ENCODE measurements at regions not wholly inside any gene's neighbourhood (a gene's known extent, or its start where the extent isn't known, plus 50 kb on each side); places are given as distances from the start of the nearest gene placed in this dataset.

DNA sequence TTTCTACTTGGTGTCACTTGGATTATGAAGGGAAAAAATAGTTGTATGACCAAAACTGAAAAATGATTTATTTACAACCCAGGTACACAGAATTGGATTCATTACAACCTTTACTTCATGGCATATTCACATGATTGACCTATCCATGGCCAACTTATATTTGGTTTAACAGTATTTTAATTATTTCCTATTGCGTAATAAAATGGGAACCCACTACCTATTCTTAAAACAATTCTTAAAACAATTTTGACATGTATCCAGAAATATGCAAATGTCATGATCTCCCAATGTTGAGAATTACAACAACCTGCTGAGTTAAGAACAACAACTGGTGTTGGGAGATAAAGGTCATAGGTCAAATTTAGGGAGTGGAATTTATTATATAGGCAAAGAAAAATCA, 54.8 kb upstream of the DDX53 start:
- no peaks in the 10 kb centered on the region for H3K27me3 ChIP-seq (ENCODE audit: insufficient read depth, poor library complexity, severe bottlenecking)
- TF ChIP-seq, protein P1, sequence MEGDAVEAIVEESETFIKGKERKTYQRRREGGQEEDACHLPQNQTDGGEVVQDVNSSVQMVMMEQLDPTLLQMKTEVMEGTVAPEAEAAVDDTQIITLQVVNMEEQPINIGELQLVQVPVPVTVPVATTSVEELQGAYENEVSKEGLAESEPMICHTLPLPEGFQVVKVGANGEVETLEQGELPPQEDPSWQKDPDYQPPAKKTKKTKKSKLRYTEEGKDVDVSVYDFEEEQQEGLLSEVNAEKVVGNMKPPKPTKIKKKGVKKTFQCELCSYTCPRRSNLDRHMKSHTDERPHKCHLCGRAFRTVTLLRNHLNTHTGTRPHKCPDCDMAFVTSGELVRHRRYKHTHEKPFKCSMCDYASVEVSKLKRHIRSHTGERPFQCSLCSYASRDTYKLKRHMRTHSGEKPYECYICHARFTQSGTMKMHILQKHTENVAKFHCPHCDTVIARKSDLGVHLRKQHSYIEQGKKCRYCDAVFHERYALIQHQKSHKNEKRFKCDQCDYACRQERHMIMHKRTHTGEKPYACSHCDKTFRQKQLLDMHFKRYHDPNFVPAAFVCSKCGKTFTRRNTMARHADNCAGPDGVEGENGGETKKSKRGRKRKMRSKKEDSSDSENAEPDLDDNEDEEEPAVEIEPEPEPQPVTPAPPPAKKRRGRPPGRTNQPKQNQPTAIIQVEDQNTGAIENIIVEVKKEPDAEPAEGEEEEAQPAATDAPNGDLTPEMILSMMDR (IDR thresholded peaks at IDR 0.05; ENCODE audit: poor library complexity, severe bottlenecking): no peak

More for the DNA sequence above, 54.8 kb upstream of the DDX53 start:
- H3K9me3 ChIP-seq (ENCODE audit: severe bottlenecking): no peaks in the 10 kb centered on the region
- no peak overlapping the region for H3K27ac ChIP-seq (ENCODE audit: poor library complexity, severe bottlenecking)
- no peaks in the 10 kb centered on the region for H3K36me3 ChIP-seq (ENCODE audit: low read depth)
- H3K4me1 ChIP-seq (ENCODE audit: insufficient read depth, poor library complexity, severe bottlenecking): peaks cover 2% of the 10 kb centered on the region
- no peak for DNase-seq (ENCODE audit: low spot score)
- no peak overlapping the region for H3K4me3 ChIP-seq (ENCODE audit: severe bottlenecking)
- no peak for ATAC-seq (ENCODE audit: low read depth)
